WTC11 (cell line): ENCODE measurements at regions not wholly inside any gene's neighbourhood (a gene's known extent, or its start where the extent isn't known, plus 50 kb on each side); places are given as distances from the start of the nearest gene placed in this dataset.

Source experiments
- ATAC-seq: fragments of 200-7000 bp; cut with Tn5 transposase; 2 replicates; pipeline ENCODE4 v1.10.0; 2021; ENCODE audit warnings: mild to moderate bottlenecking, moderate library complexity
- CTCF ChIA-PET: fragments of 300-600 bp; sonication (Branson Sonifier 250); formaldehyde crosslinking; loops from one replicate; lab custom pipeline; 2021; ENCODE audit warnings: antibody characterized with exemption; lab: Charles Lee
- POLR2A ChIA-PET: fragments of 350-600 bp; sonication (Branson Sonifier 250); formaldehyde crosslinking; loops from one replicate; lab custom pipeline; 2021; ENCODE audit warnings: antibody characterized with exemption; lab: Charles Lee
- DNase-seq: peaks from one replicate; pipeline ENCODE4 v3.0.0; 2021; ENCODE audit warnings: low spot score
- H3K27ac Mint-ChIP-seq: 2 replicates; pipeline ENCODE4 v1.8.0; 2021; ENCODE audit warnings: mixed read lengths
- H3K27me3 Mint-ChIP-seq: 2 replicates; pipeline ENCODE4 v1.8.0; 2021; ENCODE audit warnings: low read depth, mild to moderate bottlenecking, moderate library complexity, mixed read lengths
- H3K36me3 Mint-ChIP-seq: 2 replicates; pipeline ENCODE4 v1.8.0; 2021; ENCODE audit warnings: mixed read lengths
- H3K4me1 Mint-ChIP-seq: 2 replicates; pipeline ENCODE4 v1.8.0; 2022; ENCODE audit warnings: mixed read lengths
- H3K4me3 Mint-ChIP-seq: 2 replicates; pipeline ENCODE4 v1.8.0; 2021; ENCODE audit warnings: mild to moderate bottlenecking, moderate library complexity, mixed read lengths
- H3K9me3 Mint-ChIP-seq: 2 replicates; pipeline ENCODE4 v1.8.0; 2021; ENCODE audit warnings: mixed read lengths
- ATF6 ChIP-seq: sonication (generic); formaldehyde crosslinking; IDR thresholded peaks from 2 replicates; pipeline ENCODE4 v1.8.1; 2023; ENCODE audit warnings: mild to moderate bottlenecking, missing genetic modification reagents
- E2F5 ChIP-seq: sonication (generic); formaldehyde crosslinking; IDR thresholded peaks from 2 replicates; pipeline ENCODE4 v1.8.1; 2022; ENCODE audit warnings: mild to moderate bottlenecking, moderate library complexity, missing genetic modification reagents
- ESRRA ChIP-seq: sonication (generic); formaldehyde crosslinking; IDR thresholded peaks from 2 replicates; pipeline ENCODE4 v1.8.1; 2022; ENCODE audit warnings: mild to moderate bottlenecking, missing genetic modification reagents, borderline replicate concordance
- FOXJ3 ChIP-seq: sonication (generic); formaldehyde crosslinking; IDR thresholded peaks from 2 replicates; pipeline ENCODE4 v1.9.0; 2021; ENCODE audit warnings: missing genetic modification reagents, mild to moderate bottlenecking, borderline replicate concordance
- GABPB1 ChIP-seq: sonication (generic); formaldehyde crosslinking; IDR thresholded peaks from 2 replicates; pipeline ENCODE4 v1.8.1; 2023; ENCODE audit warnings: mild to moderate bottlenecking, missing genetic modification reagents
- GTF2I ChIP-seq: fragments of 250-450 bp; sonication (Bioruptor Pico); conservative IDR thresholded peaks from 2 replicates; pipeline ENCODE4 v1.4.0; 2021; ENCODE audit warnings: mild to moderate bottlenecking
- MXD4 ChIP-seq: fragments of 250-450 bp; sonication (Bioruptor Pico); IDR thresholded peaks from 2 replicates; pipeline ENCODE4 v1.8.0; 2021; ENCODE audit warnings: mild to moderate bottlenecking, moderate library complexity, borderline replicate concordance
- MYBL2 ChIP-seq: sonication (generic); formaldehyde crosslinking; IDR thresholded peaks from 2 replicates; pipeline ENCODE4 v1.8.1; 2023; ENCODE audit warnings: mild to moderate bottlenecking, moderate library complexity, missing genetic modification reagents
- NFATC4 ChIP-seq: fragments of 250-450 bp; sonication (Bioruptor Pico); IDR thresholded peaks from 2 replicates; pipeline ENCODE4 v1.9.0; 2021; ENCODE audit warnings: mild to moderate bottlenecking
- NR2C2 ChIP-seq: sonication (generic); formaldehyde crosslinking; IDR thresholded peaks from 2 replicates; pipeline ENCODE4 v1.8.0; 2022; ENCODE audit warnings: mild to moderate bottlenecking, missing genetic modification reagents
- SMAD4 ChIP-seq: sonication (generic); formaldehyde crosslinking; IDR thresholded peaks from 2 replicates; pipeline ENCODE4 v1.8.0; 2022; ENCODE audit warnings: mild to moderate bottlenecking, missing genetic modification reagents
- TP53 ChIP-seq: sonication (generic); formaldehyde crosslinking; IDR thresholded peaks from 2 replicates; pipeline ENCODE4 v1.8.1; 2023; ENCODE audit warnings: mild to moderate bottlenecking, missing genetic modification reagents
- USF1 ChIP-seq: sonication (generic); formaldehyde crosslinking; IDR thresholded peaks from 2 replicates; pipeline ENCODE4 v1.8.0; 2022; ENCODE audit warnings: mild to moderate bottlenecking, missing genetic modification reagents
- ZBTB21 ChIP-seq: sonication (generic); formaldehyde crosslinking; IDR thresholded peaks from 2 replicates; pipeline ENCODE4 v1.8.1; 2023; ENCODE audit warnings: mild to moderate bottlenecking, missing genetic modification reagents, borderline replicate concordance
- ZNF121 ChIP-seq: sonication (generic); formaldehyde crosslinking; IDR thresholded peaks from 2 replicates; pipeline ENCODE4 v1.8.0; 2023; ENCODE audit warnings: missing genetic modification reagents
- ZNF416 ChIP-seq: fragments of 250-450 bp; sonication (Bioruptor Pico); IDR thresholded peaks from 2 replicates; pipeline ENCODE4 v1.9.0; 2021; ENCODE audit warnings: mild to moderate bottlenecking, inconsistent platforms
- TF ChIP-seq, protein P1 (sequence below): fragments of 250-450 bp; sonication (Bioruptor Pico); IDR thresholded peaks from 2 replicates; pipeline ENCODE4 v1.9.0; 2021; ENCODE audit warnings: moderate library complexity, mild to moderate bottlenecking, inconsistent platforms, borderline replicate concordance
- TF ChIP-seq, protein P2 (sequence below): sonication (generic); formaldehyde crosslinking; IDR thresholded peaks from 2 replicates; pipeline ENCODE4 v1.8.0; 2023; ENCODE audit warnings: mild to moderate bottlenecking, missing genetic modification reagents
- TF ChIP-seq, protein P3 (sequence below): fragments of 250-450 bp; sonication (Bioruptor Pico); IDR thresholded peaks from 2 replicates; pipeline ENCODE4 v1.9.0; 2021; ENCODE audit warnings: mild to moderate bottlenecking

- H3K27ac Mint-ChIP-seq: no peak overlapping the region
- ChIA-PET CTCF (no interaction called here), POLR2A (no interaction called here)
- H3K4me1 Mint-ChIP-seq: no peaks in the 10 kb centered on the region
- DNase-seq (no peak), ATAC-seq (no peak)
- TF ChIP-seq FOXJ3 (CRISPR knock-in tag) (no peak), GTF2I (no peak), NR2C2 (CRISPR knock-in tag) (no peak), USF1 (CRISPR knock-in tag) (no peak), ZNF416 (no peak), NFATC4 (no peak), ZBTB21 (CRISPR knock-in tag) (no peak), TP53 (CRISPR knock-in tag) (no peak), GABPB1 (CRISPR knock-in tag) (no peak), E2F5 (no peak), MYBL2 (no peak), ATF6 (CRISPR knock-in tag) (no peak), ESRRA (no peak), ZNF121 (CRISPR knock-in tag) (no peak), SMAD4 (CRISPR knock-in tag) (no peak), MXD4 (no peak)
- TF ChIP-seq, protein P1, sequence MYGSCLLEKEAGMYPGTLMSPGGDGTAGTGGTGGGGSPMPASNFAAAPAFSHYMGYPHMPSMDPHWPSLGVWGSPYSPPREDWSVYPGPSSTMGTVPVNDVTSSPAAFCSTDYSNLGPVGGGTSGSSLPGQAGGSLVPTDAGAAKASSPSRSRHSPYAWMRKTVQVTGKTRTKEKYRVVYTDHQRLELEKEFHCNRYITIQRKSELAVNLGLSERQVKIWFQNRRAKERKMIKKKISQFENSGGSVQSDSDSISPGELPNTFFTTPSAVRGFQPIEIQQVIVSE: no peak
- TF ChIP-seq, protein P2, sequence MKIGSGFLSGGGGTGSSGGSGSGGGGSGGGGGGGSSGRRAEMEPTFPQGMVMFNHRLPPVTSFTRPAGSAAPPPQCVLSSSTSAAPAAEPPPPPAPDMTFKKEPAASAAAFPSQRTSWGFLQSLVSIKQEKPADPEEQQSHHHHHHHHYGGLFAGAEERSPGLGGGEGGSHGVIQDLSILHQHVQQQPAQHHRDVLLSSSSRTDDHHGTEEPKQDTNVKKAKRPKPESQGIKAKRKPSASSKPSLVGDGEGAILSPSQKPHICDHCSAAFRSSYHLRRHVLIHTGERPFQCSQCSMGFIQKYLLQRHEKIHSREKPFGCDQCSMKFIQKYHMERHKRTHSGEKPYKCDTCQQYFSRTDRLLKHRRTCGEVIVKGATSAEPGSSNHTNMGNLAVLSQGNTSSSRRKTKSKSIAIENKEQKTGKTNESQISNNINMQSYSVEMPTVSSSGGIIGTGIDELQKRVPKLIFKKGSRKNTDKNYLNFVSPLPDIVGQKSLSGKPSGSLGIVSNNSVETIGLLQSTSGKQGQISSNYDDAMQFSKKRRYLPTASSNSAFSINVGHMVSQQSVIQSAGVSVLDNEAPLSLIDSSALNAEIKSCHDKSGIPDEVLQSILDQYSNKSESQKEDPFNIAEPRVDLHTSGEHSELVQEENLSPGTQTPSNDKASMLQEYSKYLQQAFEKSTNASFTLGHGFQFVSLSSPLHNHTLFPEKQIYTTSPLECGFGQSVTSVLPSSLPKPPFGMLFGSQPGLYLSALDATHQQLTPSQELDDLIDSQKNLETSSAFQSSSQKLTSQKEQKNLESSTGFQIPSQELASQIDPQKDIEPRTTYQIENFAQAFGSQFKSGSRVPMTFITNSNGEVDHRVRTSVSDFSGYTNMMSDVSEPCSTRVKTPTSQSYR (CRISPR knock-in tag): no peak
- TF ChIP-seq, protein P3, sequence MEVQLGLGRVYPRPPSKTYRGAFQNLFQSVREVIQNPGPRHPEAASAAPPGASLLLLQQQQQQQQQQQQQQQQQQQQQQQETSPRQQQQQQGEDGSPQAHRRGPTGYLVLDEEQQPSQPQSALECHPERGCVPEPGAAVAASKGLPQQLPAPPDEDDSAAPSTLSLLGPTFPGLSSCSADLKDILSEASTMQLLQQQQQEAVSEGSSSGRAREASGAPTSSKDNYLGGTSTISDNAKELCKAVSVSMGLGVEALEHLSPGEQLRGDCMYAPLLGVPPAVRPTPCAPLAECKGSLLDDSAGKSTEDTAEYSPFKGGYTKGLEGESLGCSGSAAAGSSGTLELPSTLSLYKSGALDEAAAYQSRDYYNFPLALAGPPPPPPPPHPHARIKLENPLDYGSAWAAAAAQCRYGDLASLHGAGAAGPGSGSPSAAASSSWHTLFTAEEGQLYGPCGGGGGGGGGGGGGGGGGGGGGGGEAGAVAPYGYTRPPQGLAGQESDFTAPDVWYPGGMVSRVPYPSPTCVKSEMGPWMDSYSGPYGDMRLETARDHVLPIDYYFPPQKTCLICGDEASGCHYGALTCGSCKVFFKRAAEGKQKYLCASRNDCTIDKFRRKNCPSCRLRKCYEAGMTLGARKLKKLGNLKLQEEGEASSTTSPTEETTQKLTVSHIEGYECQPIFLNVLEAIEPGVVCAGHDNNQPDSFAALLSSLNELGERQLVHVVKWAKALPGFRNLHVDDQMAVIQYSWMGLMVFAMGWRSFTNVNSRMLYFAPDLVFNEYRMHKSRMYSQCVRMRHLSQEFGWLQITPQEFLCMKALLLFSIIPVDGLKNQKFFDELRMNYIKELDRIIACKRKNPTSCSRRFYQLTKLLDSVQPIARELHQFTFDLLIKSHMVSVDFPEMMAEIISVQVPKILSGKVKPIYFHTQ: no peak
- no peaks in the 10 kb centered on the region; the same call in 1 of the 2 replicates for H3K27me3 Mint-ChIP-seq
- H3K36me3 Mint-ChIP-seq: no peaks in the 10 kb centered on the region
- peaks cover 8% of the 10 kb centered on the region for H3K9me3 Mint-ChIP-seq
- no peak overlapping the region for H3K4me3 Mint-ChIP-seq
Measured at GRCh38 chr13:39209731-39210531, 171.7 kb downstream of the NHLRC3 start.
